HG02885 (cell line): ENCODE measurements at regions not wholly inside any gene's neighbourhood (a gene's known extent, or its start where the extent isn't known, plus 50 kb on each side); places are given as distances from the start of the nearest gene placed in this dataset.
"Not testable (repeated sequence)": the region's sequence is repeated elsewhere in the genome, so short reads cannot be mapped to it uniquely, and the experiment has no call there.

Experiments used
- ATAC-seq: cut with Tn5 transposase; IDR thresholded peaks from one replicate; pipeline ENCODE4 v1.9.1; 2021; ENCODE audit warnings: mild to moderate bottlenecking; ENCODE audit not compliant: unreplicated experiment, poor library complexity

GRCh38 chr3:80785475-80785874, 976.0 kb downstream of the GBE1 start:
- no peak for ATAC-seq

- ATAC-seq: no peak
Observed at GRCh38 chr3:80771085-80771484, 990.4 kb downstream of the GBE1 start.

GRCh38 chr3:80770106-80771074, 991.1 kb downstream of the GBE1 start:
- ATAC-seq: no peak

GRCh38 chr3:80769683-80770082, 991.8 kb downstream of the GBE1 start:
- ATAC-seq: no peak

GRCh38 chr3:80767604-80768003, 993.8 kb downstream of the GBE1 start:
- ATAC-seq: no peak

- ATAC-seq: no peak
Observed at GRCh38 chr3:80754969-80755368, 987.2 kb upstream of the ROBO1 start.

GRCh38 chr3:80753021-80753420, 985.2 kb upstream of the ROBO1 start:
- no peak for ATAC-seq

- ATAC-seq: no peak
Observed at GRCh38 chr3:80750637-80751036, 982.8 kb upstream of the ROBO1 start.

- ATAC-seq: no peak
Observed at GRCh38 chr3:80734920-80735319, 967.1 kb upstream of the ROBO1 start.

- no peak for ATAC-seq
Observed at GRCh38 chr3:80734483-80734882, 966.7 kb upstream of the ROBO1 start.

- no peak for ATAC-seq
Observed at GRCh38 chr3:80733522-80734176, 965.9 kb upstream of the ROBO1 start.

- not testable (repeated sequence) for ATAC-seq
Observed at GRCh38 chr3:80727561-80727960, 959.8 kb upstream of the ROBO1 start.

- not testable (repeated sequence) for ATAC-seq
Observed at GRCh38 chr3:80709597-80710322, 942.0 kb upstream of the ROBO1 start.

GRCh38 chr3:80705290-80705689, 937.5 kb upstream of the ROBO1 start:
- ATAC-seq: no peak

- no peak for ATAC-seq
Observed at GRCh38 chr3:80701349-80701748, 933.6 kb upstream of the ROBO1 start.

GRCh38 chr3:80697291-80697690, 929.5 kb upstream of the ROBO1 start:
- no peak for ATAC-seq

GRCh38 chr3:80696280-80696679, 928.5 kb upstream of the ROBO1 start:
- no peak for ATAC-seq

- no peak for ATAC-seq
Observed at GRCh38 chr3:80688814-80689213, 921.0 kb upstream of the ROBO1 start.

- ATAC-seq: no peak
Observed at GRCh38 chr3:80682951-80683350, 915.2 kb upstream of the ROBO1 start.

GRCh38 chr3:80682235-80682634, 914.4 kb upstream of the ROBO1 start:
- no peak for ATAC-seq

GRCh38 chr3:80677796-80678195, 910.0 kb upstream of the ROBO1 start:
- no peak for ATAC-seq
